Choroid plexus epithelial cell (primary cell): ENCODE measurements at regions not wholly inside any gene's neighbourhood (a gene's known extent, or its start where the extent isn't known, plus 50 kb on each side); places are given as distances from the start of the nearest gene placed in this dataset.
"Not testable (repeated sequence)": the region's sequence is repeated elsewhere in the genome, so short reads cannot be mapped to it uniquely, and the experiment has no call there.

ENCODE experiments used
- DNase-seq: peaks from one replicate; pipeline ENCODE4 v3.0.0-alpha.2; 2010; ENCODE audit warnings: low read depth
- H3K4me3 ChIP-seq: 2 replicates; pipeline ENCODE4 v1.5.1; 2011; ENCODE audit warnings: low read depth, mild to moderate bottlenecking, control low read depth, low read length, moderate library complexity
- CTCF ChIP-seq: conservative IDR thresholded peaks from 2 replicates; pipeline ENCODE4 v1.5.1; 2011; ENCODE audit warnings: low read depth, mild to moderate bottlenecking, control low read depth, inconsistent platforms, low read length, moderate library complexity

GRCh38 chr6:134806180-134806798 lies 143.6 kb downstream of the ALDH8A1 start:
- TF ChIP-seq CTCF, result no peak
- no peak for DNase-seq
- no peak overlapping the region for H3K4me3 ChIP-seq

- DNase-seq, result no peak
- no peak overlapping the region for H3K4me3 ChIP-seq
- no peak for TF ChIP-seq CTCF
Observed at GRCh38 chr6:134805168-134805567, 144.7 kb downstream of the ALDH8A1 start.

GRCh38 chr6:134804311-134804710 lies 145.6 kb downstream of the ALDH8A1 start:
- H3K4me3 ChIP-seq, DNase-seq: not testable (repeated sequence)

GRCh38 chr6:134802426-134803058 lies 147.4 kb downstream of the ALDH8A1 start:
- DNase-seq, result no peak
- no peak for TF ChIP-seq CTCF
- no peak overlapping the region for H3K4me3 ChIP-seq

GRCh38 chr6:134797400-134798113 lies 152.3 kb downstream of the ALDH8A1 start:
- no peak overlapping the region for H3K4me3 ChIP-seq
- DNase-seq, result no peak
- TF ChIP-seq CTCF, result no peak

- TF ChIP-seq CTCF, result no peak
- DNase-seq, result no peak
- no peak overlapping the region for H3K4me3 ChIP-seq
Observed at GRCh38 chr6:134795691-134796090, 154.2 kb downstream of the ALDH8A1 start.

GRCh38 chr6:134795001-134795400 lies 154.9 kb downstream of the ALDH8A1 start:
- no peak for TF ChIP-seq CTCF

GRCh38 chr6:134791243-134791843 lies 158.6 kb downstream of the ALDH8A1 start:
- DNase-seq, H3K4me3 ChIP-seq: not testable (repeated sequence)

More at GRCh38 chr6:134795001-134795400, 154.9 kb downstream of the ALDH8A1 start:
- no peak for DNase-seq
- H3K4me3 ChIP-seq, result no peak overlapping the region
